ENCODE measurements at regions not wholly inside any gene's neighbourhood (a gene's known extent, or its start where the extent isn't known, plus 50 kb on each side); places are given as distances from the start of the nearest gene placed in this dataset.

- no peak for TF ChIP-seq ZNF274 (IDR thresholded peaks at IDR 0.05; ENCODE audit: low read depth, low read length)
- no peak for TF ChIP-seq SUZ12 (IDR thresholded peaks at IDR 0.05; ENCODE audit: extremely low read depth, insufficient read depth, insufficient read length)
These were observed 60.3 kb upstream of the RNU6ATAC start for GRCh38 chr9:134224567-134225093.
